HG03280 (cell line): ENCODE measurements at regions not wholly inside any gene's neighbourhood (a gene's known extent, or its start where the extent isn't known, plus 50 kb on each side); places are given as distances from the start of the nearest gene placed in this dataset.

Source experiments
- ATAC-seq: cut with Tn5 transposase; IDR thresholded peaks from one replicate; pipeline ENCODE4 v1.9.1; 2021; ENCODE audit warnings: mild to moderate bottlenecking, moderate library complexity; ENCODE audit not compliant: unreplicated experiment

- no peak for ATAC-seq
Measured at GRCh38 chr5:169356811-169357210, 55.9 kb upstream of the SLIT3 start.

GRCh38 chr5:169356181-169356580, 55.2 kb upstream of the SLIT3 start:
- no peak for ATAC-seq

- ATAC-seq: no peak
Measured at GRCh38 chr5:169354921-169355320, 54.0 kb upstream of the SLIT3 start.

GRCh38 chr5:169354263-169354662, 53.3 kb upstream of the SLIT3 start:
- ATAC-seq: no peak

GRCh38 chr5:169352901-169353300, 52.0 kb upstream of the SLIT3 start:
- no peak for ATAC-seq

GRCh38 chr5:169351721-169352120, 50.8 kb upstream of the SLIT3 start:
- ATAC-seq: no peak

- ATAC-seq: no peak
Measured at GRCh38 chr5:169350759-169351240, 49.9 kb upstream of the SLIT3 start.
